ENCODE measurements at regions not wholly inside any gene's neighbourhood (a gene's known extent, or its start where the extent isn't known, plus 50 kb on each side); places are given as distances from the start of the nearest gene placed in this dataset.

GRCh38 chrX:9196961-9197640 is 163.2 kb upstream of the FAM9B start:
- Histone ChIP-seq H3K4me3 (ENCODE audit: insufficient read depth, low read depth, low read length) (no peak overlapping the region), H3K36me3 (replicated peaks; ENCODE audit: control insufficient read depth, insufficient read depth, low read length) (no peaks in the 10 kb centered on the region), H3K27me3 (ENCODE audit: control insufficient read depth, insufficient read depth, low read length) (no peaks in the 10 kb centered on the region)
- no peak for DNase-seq

- H3K36me3 ChIP-seq (replicated peaks; ENCODE audit: control insufficient read depth, insufficient read depth, low read length) = no peaks in the 10 kb centered on the region
- DNase-seq = no peak
- H3K4me3 ChIP-seq (ENCODE audit: insufficient read depth, low read depth, low read length) = no peak overlapping the region
- no peaks in the 10 kb centered on the region for H3K27me3 ChIP-seq (ENCODE audit: control insufficient read depth, insufficient read depth, low read length)
These were observed 170.6 kb upstream of the FAM9B start for GRCh38 chrX:9204560-9204959.

- no peak for DNase-seq
- Histone ChIP-seq H3K4me3 (ENCODE audit: insufficient read depth, low read depth, low read length) (no peak overlapping the region), H3K36me3 (replicated peaks; ENCODE audit: control insufficient read depth, insufficient read depth, low read length) (no peaks in the 10 kb centered on the region), H3K27me3 (ENCODE audit: control insufficient read depth, insufficient read depth, low read length) (no peaks in the 10 kb centered on the region)
These were observed 171.8 kb upstream of the FAM9B start for GRCh38 chrX:9205599-9206223.

- peak; percentile 59 for DNase-seq
- Histone ChIP-seq H3K36me3 (replicated peaks; ENCODE audit: control insufficient read depth, insufficient read depth, low read length) (no peaks in the 10 kb centered on the region), H3K4me3 (ENCODE audit: insufficient read depth, low read depth, low read length) (no peak overlapping the region), H3K27me3 (ENCODE audit: control insufficient read depth, insufficient read depth, low read length) (no peaks in the 10 kb centered on the region)
These were observed 173.2 kb upstream of the FAM9B start for GRCh38 chrX:9207142-9207541.

GRCh38 chrX:9211269-9211668 is 177.3 kb upstream of the FAM9B start:
- no peaks in the 10 kb centered on the region for H3K36me3 ChIP-seq (replicated peaks; ENCODE audit: control insufficient read depth, insufficient read depth, low read length)
- DNase-seq = no peak
- H3K27me3 ChIP-seq (ENCODE audit: control insufficient read depth, insufficient read depth, low read length) = no peaks in the 10 kb centered on the region
- no peak overlapping the region for H3K4me3 ChIP-seq (ENCODE audit: insufficient read depth, low read depth, low read length)

GRCh38 chrX:9221781-9222180 is 187.9 kb upstream of the FAM9B start:
- H3K36me3 ChIP-seq (replicated peaks; ENCODE audit: control insufficient read depth, insufficient read depth, low read length) = no peaks in the 10 kb centered on the region
- H3K4me3 ChIP-seq (ENCODE audit: insufficient read depth, low read depth, low read length) = no peak overlapping the region
- H3K27me3 ChIP-seq (ENCODE audit: control insufficient read depth, insufficient read depth, low read length) = no peaks in the 10 kb centered on the region
- no peak for DNase-seq

GRCh38 chrX:9222299-9222698 is 188.4 kb upstream of the FAM9B start:
- Histone ChIP-seq H3K36me3 (replicated peaks; ENCODE audit: control insufficient read depth, insufficient read depth, low read length) (no peaks in the 10 kb centered on the region), H3K27me3 (ENCODE audit: control insufficient read depth, insufficient read depth, low read length) (no peaks in the 10 kb centered on the region), H3K4me3 (ENCODE audit: insufficient read depth, low read depth, low read length) (no peak overlapping the region)
- no peak for DNase-seq

- no peak overlapping the region for H3K4me3 ChIP-seq (ENCODE audit: insufficient read depth, low read depth, low read length)
- H3K27me3 ChIP-seq (ENCODE audit: control insufficient read depth, insufficient read depth, low read length) = no peaks in the 10 kb centered on the region
- DNase-seq = no peak
- no peaks in the 10 kb centered on the region for H3K36me3 ChIP-seq (replicated peaks; ENCODE audit: control insufficient read depth, insufficient read depth, low read length)
These were observed 193.3 kb upstream of the FAM9B start for GRCh38 chrX:9227276-9227675.

GRCh38 chrX:9231491-9231890 is 197.6 kb upstream of the FAM9B start:
- H3K4me3 ChIP-seq (ENCODE audit: insufficient read depth, low read depth, low read length) = no peak overlapping the region
- DNase-seq = no peak
- no peaks in the 10 kb centered on the region for H3K27me3 ChIP-seq (ENCODE audit: control insufficient read depth, insufficient read depth, low read length)
- no peaks in the 10 kb centered on the region for H3K36me3 ChIP-seq (replicated peaks; ENCODE audit: control insufficient read depth, insufficient read depth, low read length)

- Histone ChIP-seq H3K36me3 (replicated peaks; ENCODE audit: control insufficient read depth, insufficient read depth, low read length) (no peaks in the 10 kb centered on the region), H3K27me3 (ENCODE audit: control insufficient read depth, insufficient read depth, low read length) (no peaks in the 10 kb centered on the region), H3K4me3 (ENCODE audit: insufficient read depth, low read depth, low read length) (no peak overlapping the region)
- no peak for DNase-seq
These were observed 199.2 kb upstream of the FAM9B start for GRCh38 chrX:9233141-9233540.

GRCh38 chrX:9234315-9234714 is 200.4 kb upstream of the FAM9B start:
- DNase-seq = no peak
- H3K36me3 ChIP-seq (replicated peaks; ENCODE audit: control insufficient read depth, insufficient read depth, low read length) = no peaks in the 10 kb centered on the region
- H3K27me3 ChIP-seq (ENCODE audit: control insufficient read depth, insufficient read depth, low read length) = no peaks in the 10 kb centered on the region
- no peak overlapping the region for H3K4me3 ChIP-seq (ENCODE audit: insufficient read depth, low read depth, low read length)

- Histone ChIP-seq H3K36me3 (replicated peaks; ENCODE audit: control insufficient read depth, insufficient read depth, low read length) (no peaks in the 10 kb centered on the region), H3K27me3 (ENCODE audit: control insufficient read depth, insufficient read depth, low read length) (no peaks in the 10 kb centered on the region), H3K4me3 (ENCODE audit: insufficient read depth, low read depth, low read length) (no peak overlapping the region)
- DNase-seq = no peak
These were observed 201.8 kb upstream of the FAM9B start for GRCh38 chrX:9235722-9236121.

GRCh38 chrX:9240956-9241355 is 207.0 kb upstream of the FAM9B start:
- no peak for DNase-seq
- Histone ChIP-seq H3K36me3 (replicated peaks; ENCODE audit: control insufficient read depth, insufficient read depth, low read length) (no peaks in the 10 kb centered on the region), H3K4me3 (ENCODE audit: insufficient read depth, low read depth, low read length) (no peak overlapping the region), H3K27me3 (ENCODE audit: control insufficient read depth, insufficient read depth, low read length) (no peaks in the 10 kb centered on the region)

GRCh38 chrX:9241427-9241826 is 207.5 kb upstream of the FAM9B start:
- DNase-seq = no peak
- Histone ChIP-seq H3K36me3 (replicated peaks; ENCODE audit: control insufficient read depth, insufficient read depth, low read length) (no peaks in the 10 kb centered on the region), H3K4me3 (ENCODE audit: insufficient read depth, low read depth, low read length) (no peak overlapping the region), H3K27me3 (ENCODE audit: control insufficient read depth, insufficient read depth, low read length) (no peaks in the 10 kb centered on the region)

- no peaks in the 10 kb centered on the region for H3K36me3 ChIP-seq (replicated peaks; ENCODE audit: control insufficient read depth, insufficient read depth, low read length)
- H3K4me3 ChIP-seq (ENCODE audit: insufficient read depth, low read depth, low read length) = no peak overlapping the region
- H3K27me3 ChIP-seq (ENCODE audit: control insufficient read depth, insufficient read depth, low read length) = no peaks in the 10 kb centered on the region
- DNase-seq = no peak
These were observed 215.3 kb upstream of the FAM9B start for GRCh38 chrX:9249051-9249846.

Data from H7 (cell line).